ENCODE measurements at regions not wholly inside any gene's neighbourhood (a gene's known extent, or its start where the extent isn't known, plus 50 kb on each side); places are given as distances from the start of the nearest gene placed in this dataset.

DNA sequence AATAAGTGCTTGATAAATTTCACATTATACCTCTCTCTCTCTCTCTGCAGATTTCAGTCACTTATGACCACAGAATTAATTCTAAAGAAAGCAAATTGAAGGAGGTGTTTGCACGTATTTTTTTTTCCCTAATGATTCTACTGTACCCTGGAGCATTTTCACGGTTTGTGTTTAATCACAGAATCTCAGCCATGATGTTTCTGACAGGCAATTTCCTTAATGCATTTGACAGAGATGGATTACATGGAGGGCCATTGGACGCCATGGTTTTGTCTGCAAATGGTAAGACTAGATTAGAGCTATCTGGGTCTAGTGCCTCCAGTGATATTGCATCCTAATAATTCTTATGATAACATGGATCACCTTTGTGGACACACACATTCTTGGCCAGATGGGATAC lies 147.5 kb upstream of the RBFOX1 start:
- TF ChIP-seq, protein P1, sequence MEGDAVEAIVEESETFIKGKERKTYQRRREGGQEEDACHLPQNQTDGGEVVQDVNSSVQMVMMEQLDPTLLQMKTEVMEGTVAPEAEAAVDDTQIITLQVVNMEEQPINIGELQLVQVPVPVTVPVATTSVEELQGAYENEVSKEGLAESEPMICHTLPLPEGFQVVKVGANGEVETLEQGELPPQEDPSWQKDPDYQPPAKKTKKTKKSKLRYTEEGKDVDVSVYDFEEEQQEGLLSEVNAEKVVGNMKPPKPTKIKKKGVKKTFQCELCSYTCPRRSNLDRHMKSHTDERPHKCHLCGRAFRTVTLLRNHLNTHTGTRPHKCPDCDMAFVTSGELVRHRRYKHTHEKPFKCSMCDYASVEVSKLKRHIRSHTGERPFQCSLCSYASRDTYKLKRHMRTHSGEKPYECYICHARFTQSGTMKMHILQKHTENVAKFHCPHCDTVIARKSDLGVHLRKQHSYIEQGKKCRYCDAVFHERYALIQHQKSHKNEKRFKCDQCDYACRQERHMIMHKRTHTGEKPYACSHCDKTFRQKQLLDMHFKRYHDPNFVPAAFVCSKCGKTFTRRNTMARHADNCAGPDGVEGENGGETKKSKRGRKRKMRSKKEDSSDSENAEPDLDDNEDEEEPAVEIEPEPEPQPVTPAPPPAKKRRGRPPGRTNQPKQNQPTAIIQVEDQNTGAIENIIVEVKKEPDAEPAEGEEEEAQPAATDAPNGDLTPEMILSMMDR (IDR thresholded peaks at IDR 0.05; ENCODE audit: low read depth, low read length) = no peak
- no peak for TF ChIP-seq EZH2phosphoT487 (IDR thresholded peaks at IDR 0.05; ENCODE audit: low read depth)
